GM21529 (cell line): ENCODE measurements at regions not wholly inside any gene's neighbourhood (a gene's known extent, or its start where the extent isn't known, plus 50 kb on each side); places are given as distances from the start of the nearest gene placed in this dataset.

ENCODE experiments used
- ATAC-seq: cut with Tn5 transposase; IDR thresholded peaks from one replicate; pipeline ENCODE4 v1.9.1; 2021; ENCODE audit not compliant: unreplicated experiment

GRCh38 chr6:3997177-3997770 lies 81.7 kb downstream of the FAM217A start:
- ATAC-seq = no peak

GRCh38 chr6:3999800-4000661 lies 78.9 kb downstream of the FAM217A start:
- no peak for ATAC-seq

GRCh38 chr6:4004249-4004648 lies 74.7 kb downstream of the FAM217A start:
- ATAC-seq = no peak

- no peak for ATAC-seq
These were observed 70.5 kb downstream of the FAM217A start for GRCh38 chr6:4008324-4009047.

GRCh38 chr6:4009486-4009885 lies 69.5 kb downstream of the FAM217A start:
- ATAC-seq = no peak

- no peak for ATAC-seq
These were observed 68.9 kb downstream of the FAM217A start for GRCh38 chr6:4010048-4010447.

- ATAC-seq = no peak
These were observed 68.2 kb downstream of the FAM217A start for GRCh38 chr6:4010689-4011090.

- no peak for ATAC-seq
These were observed 66.1 kb downstream of the FAM217A start for GRCh38 chr6:4012826-4013225.

- no peak for ATAC-seq
These were observed 61.7 kb downstream of the FAM217A start for GRCh38 chr6:4017058-4017739.

GRCh38 chr6:4017834-4018170 lies 61.1 kb downstream of the FAM217A start:
- no peak for ATAC-seq

- ATAC-seq = peak; percentile 59
These were observed 60.6 kb downstream of the FAM217A start for GRCh38 chr6:4018171-4018923.
